B cell (primary cell): ENCODE measurements at regions not wholly inside any gene's neighbourhood (a gene's known extent, or its start where the extent isn't known, plus 50 kb on each side); places are given as distances from the start of the nearest gene placed in this dataset.
"Not testable (repeated sequence)": the region's sequence is repeated elsewhere in the genome, so short reads cannot be mapped to it uniquely, and the experiment has no call there.

Experiments used
- ATAC-seq: fragments of 200-7000 bp; cut with Tn5 transposase; one replicate; pipeline ENCODE4 v1.10.0; 2021; ENCODE audit warnings: low read depth, mild to moderate bottlenecking, moderate number of reproducible peaks, moderate library complexity
- CTCF ChIA-PET: fragments of 350-600 bp; sonication (Branson Sonifier 250); formaldehyde crosslinking; loops from one replicate; lab custom pipeline; 2021; ENCODE audit warnings: antibody characterized with exemption, inconsistent platforms; lab: Charles Lee
- POLR2A ChIA-PET: fragments of 350-600 bp; sonication (Branson Sonifier 250); formaldehyde crosslinking; loops from one replicate; lab custom pipeline; 2021; ENCODE audit warnings: antibody characterized with exemption; lab: Charles Lee
- DNase-seq: peaks from one replicate; pipeline ENCODE4 v3.0.0; 2013
- H2AFZ ChIP-seq: 2 replicates; pipeline ENCODE4 v1.6.1; 2012; ENCODE audit warnings: mild to moderate bottlenecking, low read depth, low read length; ENCODE audit not compliant: insufficient read depth, poor library complexity, severe bottlenecking
- H3K27ac ChIP-seq, 2 donors: 1 replicate in 1 of 2; 2 replicates in 1 of 2; pipeline ENCODE4 v1.5.1; 2012 to 2013; ENCODE audit warnings: low read length in 2 of 2, mild to moderate bottlenecking in 2 of 2, moderate library complexity in 1 of 2
- H3K27me3 ChIP-seq, 4 experiments: fragments of 200-600 bp in 1 of 4; sonication (generic) in 1 of 4; replicated peaks in 1 of 4; 1 replicate in 2 of 4; 2 replicates in 2 of 4; pipeline versions ENCODE4 v1.6.1 to v1.7.0; 2013 to 2016; ENCODE audit warnings: low read length in 3 of 4, mild to moderate bottlenecking in 2 of 4, mixed read lengths in 1 of 4, moderate library complexity in 1 of 4; ENCODE audit not compliant: insufficient read depth in 4 of 4, control insufficient read depth in 3 of 4; ENCODE audit errors: control extremely low read depth in 1 of 4
- H3K36me3 ChIP-seq, 2 experiments: replicated peaks in 1 of 2; 1 replicate in 1 of 2; 2 replicates in 1 of 2; pipeline versions ENCODE4 v1.6.1 to v1.7.1; 2013; ENCODE audit warnings: low read length in 1 of 2; ENCODE audit not compliant: insufficient read depth in 2 of 2, control insufficient read depth in 1 of 2; ENCODE audit errors: control extremely low read depth in 1 of 2, extremely low read depth in 1 of 2
- H3K4me1 ChIP-seq, 2 donors: fragments of 200-600 bp in 1 of 2; sonication (generic) in 1 of 2; 1 replicate in 1 of 2; 2 replicates in 1 of 2; pipeline versions ENCODE4 v1.5.1 to v1.6.1; 2013 to 2017; ENCODE audit warnings: low read length in 2 of 2; ENCODE audit not compliant: control insufficient read depth in 2 of 2, insufficient read depth in 2 of 2
- H3K4me2 ChIP-seq: replicated peaks from 2 replicates; pipeline ENCODE3; 2012; ENCODE audit warnings: mild to moderate bottlenecking, low read depth, low read length; ENCODE audit not compliant: poor library complexity, severe bottlenecking
- H3K4me3 ChIP-seq, 5 experiments: fragments of 200-600 bp in 1 of 5; sonication (generic) in 1 of 5; 1 replicate in 3 of 5; 2 replicates in 2 of 5; pipeline versions ENCODE4 v1.5.1 to v1.7.0; 2011 to 2016; ENCODE audit warnings: low read length in 4 of 5, mild to moderate bottlenecking in 4 of 5, low read depth in 2 of 5, control low read depth in 1 of 5, moderate library complexity in 1 of 5; ENCODE audit not compliant: insufficient read depth in 1 of 5; ENCODE audit errors: control extremely low read depth in 1 of 5, extremely low read depth in 1 of 5
- H3K79me2 ChIP-seq: fragments of 200-600 bp; sonication (generic); one replicate; pipeline ENCODE4 v1.6.0; 2016; ENCODE audit warnings: low read length; ENCODE audit not compliant: control insufficient read depth, insufficient read depth
- H3K9ac ChIP-seq: fragments of 200-600 bp; sonication (generic); 2 replicates; pipeline ENCODE4 v1.6.1; 2017; ENCODE audit warnings: mild to moderate bottlenecking, low read length, moderate library complexity
- H3K9me3 ChIP-seq, 3 donors: one replicate each; pipeline versions ENCODE4 v1.6.1 to v1.7.1; 2013; ENCODE audit warnings: low read length in 2 of 3; ENCODE audit not compliant: control insufficient read depth in 2 of 3, insufficient read depth in 1 of 3; ENCODE audit errors: control extremely low read depth in 1 of 3
- H4K20me1 ChIP-seq: 2 replicates; pipeline ENCODE4 v1.6.0; 2012; ENCODE audit warnings: mild to moderate bottlenecking, low read length; ENCODE audit not compliant: insufficient read depth, control insufficient read depth, poor library complexity, severe bottlenecking
- H3K27ac Mint-ChIP-seq: one replicate; pipeline ENCODE4 v1.8.0; 2021; ENCODE audit warnings: mixed read lengths
- H3K27me3 Mint-ChIP-seq: one replicate; pipeline ENCODE4 v1.8.0; 2021; ENCODE audit warnings: mixed read lengths
- H3K4me1 Mint-ChIP-seq: one replicate; pipeline ENCODE4 v1.8.0; 2021; ENCODE audit warnings: mixed read lengths
- H3K4me3 Mint-ChIP-seq: one replicate; pipeline ENCODE4 v1.8.0; 2021; ENCODE audit warnings: mixed read lengths
- H3K9me3 Mint-ChIP-seq: one replicate; pipeline ENCODE4 v1.8.0; 2022; ENCODE audit warnings: mixed read lengths; ENCODE audit not compliant: insufficient read depth
- CTCF ChIP-seq: fragments of 200-600 bp; IDR thresholded peaks from one replicate; pipeline ENCODE4 v1.8.0; 2022; ENCODE audit warnings: antibody characterized with exemption, mild to moderate bottlenecking
- EZH2 ChIP-seq: IDR thresholded peaks from 2 replicates; pipeline ENCODE4 v1.6.1; 2012; ENCODE audit warnings: borderline replicate concordance, low read depth, mild to moderate bottlenecking, moderate library complexity, low read length; ENCODE audit not compliant: insufficient read depth, poor library complexity, severe bottlenecking
- WGBS: methylation state at CpG from one replicate; pipeline ENCODE4 v1.1.5; 2013; ENCODE audit warnings: missing lambda C conversion rate; ENCODE audit not compliant: insufficient coverage; 5-methylcytosine and 5-hydroxymethylcytosine counted together
- intact Hi-C: fragments of 100-400 bp; cut with micrococcal nuclease; formaldehyde crosslinking; loops from one replicate; pipeline ENCODE4 v1.10.0; 2022

DNA sequence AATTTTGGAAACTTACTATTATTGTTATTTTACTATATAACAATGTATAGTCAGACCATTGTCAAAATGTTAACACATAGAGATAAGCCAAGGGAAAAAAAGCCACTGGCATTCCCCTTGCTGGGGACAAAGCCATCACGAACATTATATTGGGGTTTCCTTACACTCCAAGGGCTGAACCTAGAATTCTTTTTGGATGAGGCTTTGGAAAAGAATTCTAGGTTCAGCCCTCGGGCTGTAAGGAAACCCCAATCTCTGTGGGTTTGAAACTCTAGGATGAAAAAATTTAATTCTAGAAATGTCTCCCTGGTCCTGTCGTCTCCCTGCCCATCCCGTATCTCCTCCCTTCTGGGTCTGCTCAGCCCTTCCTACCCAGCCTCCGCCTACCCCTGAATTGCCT lies 67.0 kb upstream of the SMAD6 start:
- H3K9me3 ChIP-seq, result no peaks in the 10 kb centered on the region
- no peak for ATAC-seq
- H3K4me3 ChIP-seq, result no peak overlapping the region
- no peaks in the 10 kb centered on the region for H3K27me3 ChIP-seq
- ChIA-PET POLR2A (no interaction called here), CTCF (interaction anchor here (3.0 kb wide), 1 partner anchor 16 kb away, joined by 8 read pairs; no protein-coding TSS in a partner anchor)
- DNase-seq, result no peak
- no peaks in the 10 kb centered on the region for H3K79me2 ChIP-seq
- no peak for TF ChIP-seq EZH2
- no peak for TF ChIP-seq CTCF
- intact Hi-C loops, result no loop called here
- H3K36me3 ChIP-seq, result no peaks in the 10 kb centered on the region
- no CpG with 5 or more reads among the region's 5 CpGs for WGBS
- H3K27ac ChIP-seq, result no peak overlapping the region
- Mint-ChIP-seq H3K27me3 (no peaks in the 10 kb centered on the region), H3K4me1 (peaks cover 2% of the 10 kb centered on the region), H3K9me3 (no peaks in the 10 kb centered on the region), H3K4me3 (no peak overlapping the region), H3K27ac (no peak overlapping the region)
- no peak overlapping the region for H3K9ac ChIP-seq
- H3K4me1 ChIP-seq, result no peaks in the 10 kb centered on the region
- H2AFZ ChIP-seq, result no peak overlapping the region
- H4K20me1 ChIP-seq, result no peaks in the 10 kb centered on the region
- no peak overlapping the region for H3K4me2 ChIP-seq

GRCh38 chr15:66635817-66636216 lies 66.2 kb upstream of the SMAD6 start:
- Histone ChIP-seq H3K4me2 (no peak overlapping the region), H3K36me3 (no peaks in the 10 kb centered on the region), H2AFZ (no peak overlapping the region), H3K4me1 (no peaks in the 10 kb centered on the region), H4K20me1 (no peaks in the 10 kb centered on the region), H3K4me3 (no peak overlapping the region), H3K9ac (no peak overlapping the region), H3K27ac (no peak overlapping the region), H3K27me3 (no peaks in the 10 kb centered on the region), H3K9me3 (no peaks in the 10 kb centered on the region), H3K79me2 (no peaks in the 10 kb centered on the region)
- Mint-ChIP-seq H3K4me3 (no peak overlapping the region), H3K4me1 (peaks cover 2% of the 10 kb centered on the region), H3K9me3 (no peaks in the 10 kb centered on the region), H3K27ac (no peak overlapping the region), H3K27me3 (no peaks in the 10 kb centered on the region)
- POLR2A ChIA-PET, result no interaction called here
- WGBS, result 97% methylated on average over 3 of the region's 4 CpGs
- no peak for DNase-seq
- CTCF ChIA-PET, result interaction anchor here (0.6 to 3.0 kb wide), 2 partner anchors 17 to 42 kb away, joined by 3 to 8 read pairs; no protein-coding TSS in a partner anchor
- intact Hi-C loops, result no loop called here
- no peak for ATAC-seq
- TF ChIP-seq EZH2 (no peak), CTCF (no peak)

GRCh38 chr15:66637044-66637443 lies 65.0 kb upstream of the SMAD6 start:
- H3K36me3 ChIP-seq, H3K27ac ChIP-seq, H4K20me1 ChIP-seq, intact Hi-C loops, H3K27me3 Mint-ChIP-seq, H3K4me3 ChIP-seq, H3K27me3 ChIP-seq, DNase-seq, ATAC-seq, H3K4me2 ChIP-seq, H3K4me3 Mint-ChIP-seq, H3K27ac Mint-ChIP-seq, H2AFZ ChIP-seq, H3K9ac ChIP-seq, H3K9me3 ChIP-seq, POLR2A ChIA-PET, H3K79me2 ChIP-seq, CTCF ChIA-PET, H3K4me1 Mint-ChIP-seq, H3K9me3 Mint-ChIP-seq, H3K4me1 ChIP-seq: not testable (repeated sequence)
- 99% methylated on average over 7 of the region's 9 CpGs for WGBS
